ENCODE measurements at regions not wholly inside any gene's neighbourhood (a gene's known extent, or its start where the extent isn't known, plus 50 kb on each side); places are given as distances from the start of the nearest gene placed in this dataset.

DNA sequence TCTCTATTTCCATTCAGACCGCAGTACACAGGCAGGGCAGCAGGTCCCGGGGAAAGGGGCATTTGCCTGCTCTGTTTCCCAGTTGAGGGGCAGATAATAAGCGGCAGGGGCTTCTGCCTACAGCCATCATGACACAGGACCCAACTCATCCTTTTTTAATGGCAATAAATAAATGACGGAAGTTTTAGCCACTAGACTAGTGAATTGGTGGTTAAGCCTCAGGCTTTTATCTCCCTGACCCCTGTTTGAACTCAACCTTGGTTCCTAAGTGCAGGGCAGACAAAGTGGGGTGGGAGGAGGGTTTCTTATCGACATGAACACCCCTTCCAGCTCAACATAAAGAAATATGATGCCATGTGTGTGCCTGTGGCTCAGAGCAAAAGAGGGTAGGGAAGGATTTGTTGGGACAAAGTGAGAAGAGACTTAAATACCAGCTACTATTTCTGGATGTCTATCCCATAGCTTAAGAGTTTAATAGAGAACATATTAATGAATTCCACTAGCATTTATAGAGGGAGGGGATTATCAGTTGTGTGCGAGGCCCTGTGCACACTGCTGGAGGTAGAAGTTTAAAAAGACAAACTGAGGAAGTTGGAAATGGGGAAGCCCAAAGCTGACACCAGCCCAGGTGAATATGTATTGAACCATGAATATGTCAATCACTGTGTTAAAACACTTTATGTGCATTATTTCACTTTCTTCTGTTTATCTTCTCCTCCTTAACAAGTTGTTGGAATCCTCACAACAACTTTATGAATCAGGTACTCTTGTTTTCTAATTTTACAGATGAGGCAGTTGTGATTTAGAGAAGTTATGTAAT is 939.4 kb downstream of the MCTP2 start:
- H2AFZ ChIP-seq (ENCODE audit: low read length): no peak overlapping the region
- ATAC-seq (no peak), FAIRE-seq (no peak), DNase-seq (ENCODE audit: low spot score) (no peak)
- H3K4me2 ChIP-seq (ENCODE audit: low read depth, low read length): no peak overlapping the region
- no peak overlapping the region for H3K27ac ChIP-seq (ENCODE audit: extremely low read length, insufficient read depth, low read length)
- in situ Hi-C loops (cut with HindIII; ENCODE audit: extremely low pct_ligation_motif_present, low pct_unique_long_range_greater_than_20kb): no loop called here
- 11% methylated on average over 6 of the region's 6 CpGs for WGBS (ENCODE audit: low lambda C conversion rate)
- H3K79me2 ChIP-seq (ENCODE audit: insufficient read depth, low read length): no peaks in the 10 kb centered on the region
- ChIA-PET POLR2A (no interaction called here), CTCF (ENCODE audit: low intra/inter-chr PET ratio, low total read pairs) (no interaction called here)
- no TSS peak for BruUV-seq (replicated peaks)
- no peaks in the 10 kb centered on the region for H4K20me1 ChIP-seq (ENCODE audit: insufficient read depth, low read length)
- no peak overlapping the region for H3K9ac ChIP-seq (ENCODE audit: insufficient read depth, low read depth, low read length)
- no peak for TF ChIP-seq ZNF747 (CRISPR knock-in tag; IDR thresholded peaks at IDR 0.05; ENCODE audit: borderline replicate concordance)
- TF ChIP-seq PHB2 (IDR thresholded peaks at IDR 0.05; ENCODE audit: partially characterized antibody): no peak
- no peak for TF ChIP-seq RFX5 (IDR thresholded peaks at IDR 0.05; ENCODE audit: low read depth, low read length)
- TF ChIP-seq IKZF4 (CRISPR knock-in tag; IDR thresholded peaks at IDR 0.05; ENCODE audit: borderline replicate concordance, low read depth, not compliant biosample characterization): no peak
- H3K4me1 ChIP-seq (ENCODE audit: insufficient read depth, low read length): no peaks in the 10 kb centered on the region
- H3K27me3 ChIP-seq (ENCODE audit: control insufficient read depth in 1 of 2, insufficient read depth in 2 of 2, low read length in 2 of 2): no peaks in the 10 kb centered on the region
- no peak overlapping the region for H3K4me3 ChIP-seq (replicated peaks in 1 of 3; ENCODE audit: insufficient read depth in 1 of 3, low read depth in 2 of 3, low read length in 3 of 3)
- H3K9me3 ChIP-seq (ENCODE audit: low read length): peaks cover 94% of the 10 kb centered on the region
- intact Hi-C loops (cut with micrococcal nuclease; ENCODE audit: unreplicated experiment): no loop called here
- no peaks in the 10 kb centered on the region for H3K36me3 ChIP-seq (replicated peaks in 1 of 2; ENCODE audit: control insufficient read depth in 1 of 2, insufficient read depth in 2 of 2, low read length in 2 of 2)

DNA sequence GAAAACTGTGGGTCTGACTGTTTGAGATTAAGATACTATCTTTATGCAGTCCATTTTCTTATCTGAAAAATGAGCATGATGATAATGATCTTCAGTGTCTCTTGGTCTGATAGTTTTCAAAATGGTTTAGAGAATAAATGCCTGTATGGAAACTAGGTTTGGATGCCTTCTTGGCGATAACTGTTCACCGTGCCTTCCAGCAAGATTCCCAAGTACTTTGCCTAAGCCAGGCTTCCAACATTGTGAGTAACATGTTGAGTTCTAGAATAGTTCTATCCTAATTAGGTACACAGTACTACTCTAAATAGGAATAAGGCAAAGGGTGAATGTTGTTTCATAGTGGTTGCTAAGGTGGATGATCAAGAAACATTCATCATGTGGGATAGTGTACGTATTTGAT is 940.2 kb downstream of the MCTP2 start:
- no peak for FAIRE-seq
- intact Hi-C loops (cut with micrococcal nuclease; ENCODE audit: unreplicated experiment): no loop called here
- BruUV-seq (replicated peaks): no TSS peak

More for the DNA sequence above, 940.2 kb downstream of the MCTP2 start:
- Histone ChIP-seq H4K20me1 (ENCODE audit: insufficient read depth, low read length) (no peaks in the 10 kb centered on the region), H3K4me3 (replicated peaks in 1 of 3; ENCODE audit: insufficient read depth in 1 of 3, low read depth in 2 of 3, low read length in 3 of 3) (no peak overlapping the region), H3K4me2 (ENCODE audit: low read depth, low read length) (no peak overlapping the region), H2AFZ (ENCODE audit: low read length) (no peak overlapping the region), H3K9ac (ENCODE audit: insufficient read depth, low read depth, low read length) (no peak overlapping the region), H3K27me3 (ENCODE audit: control insufficient read depth in 1 of 2, insufficient read depth in 2 of 2, low read length in 2 of 2) (no peaks in the 10 kb centered on the region), H3K79me2 (ENCODE audit: insufficient read depth, low read length) (no peaks in the 10 kb centered on the region), H3K27ac (ENCODE audit: extremely low read length, insufficient read depth, low read length) (no peak overlapping the region), H3K9me3 (ENCODE audit: low read length) (peaks cover 94% of the 10 kb centered on the region), H3K36me3 (replicated peaks in 1 of 2; ENCODE audit: control insufficient read depth in 1 of 2, insufficient read depth in 2 of 2, low read length in 2 of 2) (no peaks in the 10 kb centered on the region), H3K4me1 (ENCODE audit: insufficient read depth, low read length) (no peaks in the 10 kb centered on the region)
- CTCF ChIA-PET (ENCODE audit: low intra/inter-chr PET ratio, low total read pairs): no interaction called here
- DNase-seq (ENCODE audit: low spot score) (no peak), ATAC-seq (no peak)
- WGBS (ENCODE audit: low lambda C conversion rate): 50% methylated on average over 3 of the region's 3 CpGs
- in situ Hi-C loops (cut with HindIII; ENCODE audit: extremely low pct_ligation_motif_present, low pct_unique_long_range_greater_than_20kb): no loop called here
- POLR2A ChIA-PET: no interaction called here
- TF ChIP-seq TP53 (CRISPR knock-in tag; conservative IDR thresholded peaks at IDR 0.05): no peak
- no peak for TF ChIP-seq FLYWCH1 (CRISPR knock-in tag; IDR thresholded peaks at IDR 0.05)
- no peak for TF ChIP-seq ZNF710 (CRISPR knock-in tag; IDR thresholded peaks at IDR 0.05; ENCODE audit: borderline replicate concordance)
- no peak for TF ChIP-seq SNAPC5 (CRISPR knock-in tag; IDR thresholded peaks at IDR 0.05; ENCODE audit: borderline replicate concordance)
- no peak for TF ChIP-seq ZKSCAN8 (CRISPR knock-in tag; IDR thresholded peaks at IDR 0.05; ENCODE audit: borderline replicate concordance)
- no peak for TF ChIP-seq MEIS2 (CRISPR knock-in tag; IDR thresholded peaks at IDR 0.05)
- TF ChIP-seq ZNF556 (CRISPR knock-in tag; IDR thresholded peaks at IDR 0.05; ENCODE audit: borderline replicate concordance): no peak
- TF ChIP-seq EHMT2 (IDR thresholded peaks at IDR 0.05; ENCODE audit: borderline replicate concordance, low read depth, low read length): no peak
